ENCODE measurements at regions not wholly inside any gene's neighbourhood (a gene's known extent, or its start where the extent isn't known, plus 50 kb on each side); places are given as distances from the start of the nearest gene placed in this dataset.

DNA sequence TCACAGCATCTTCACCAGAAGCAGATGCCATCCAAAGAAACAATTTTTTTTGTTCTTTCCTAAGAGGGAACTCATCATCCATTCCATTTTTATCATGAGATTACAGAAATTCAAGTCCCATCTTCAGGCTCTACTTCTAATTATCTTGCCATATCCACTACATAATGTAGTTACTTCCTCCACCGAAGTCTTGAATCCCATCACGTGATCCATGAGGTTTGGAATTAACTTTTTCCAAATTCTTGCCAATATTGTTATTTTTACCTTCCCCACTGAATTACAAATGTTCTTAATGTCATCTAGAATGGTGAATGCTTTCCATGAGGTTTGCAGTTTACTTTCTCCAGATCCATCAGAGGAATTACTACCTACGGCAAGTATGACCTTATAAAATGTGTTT lies 1014.7 kb upstream of the LRRN3 start (continued):
- no peak for TF ChIP-seq NFIC (IDR thresholded peaks at IDR 0.05; ENCODE audit: low read depth, low read length)

DNA sequence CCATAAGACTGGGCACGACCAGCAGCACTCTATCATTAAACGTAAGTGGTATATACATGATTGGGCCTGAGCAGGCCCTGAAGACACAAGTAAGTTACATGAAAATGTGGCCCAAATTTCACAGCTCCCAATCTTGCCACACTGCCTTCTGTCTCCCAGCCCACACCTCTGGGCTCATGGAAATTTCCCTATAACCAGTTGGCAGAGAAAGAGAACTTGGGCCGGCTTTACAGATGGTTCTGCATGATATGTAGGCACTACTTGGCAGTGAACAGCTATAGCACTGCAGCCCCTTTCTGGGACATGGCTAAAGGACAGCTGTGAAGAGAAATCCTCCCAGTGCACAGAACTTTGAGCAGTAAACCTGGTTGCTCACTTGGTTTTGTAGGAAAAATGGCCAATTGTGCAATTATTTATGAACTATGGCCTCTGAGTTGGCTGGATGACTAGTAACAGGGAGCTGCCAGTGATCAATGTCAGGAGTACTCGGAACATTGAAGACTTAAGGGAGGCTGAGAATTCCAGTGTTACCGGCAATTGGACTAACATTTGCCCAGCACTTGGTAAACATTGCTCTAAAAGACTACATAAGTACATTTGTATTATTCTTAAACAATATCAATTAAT lies 1006.6 kb upstream of the LRRN3 start:
- H3K9ac ChIP-seq (ENCODE audit: control insufficient read depth, insufficient read depth, low read length), result no peak overlapping the region
- no peak overlapping the region for H2AFZ ChIP-seq (ENCODE audit: control insufficient read depth, low read depth, low read length)
- SMC1A ChIA-PET (ENCODE audit: uncharacterized antibody, unreplicated experiment), result no interaction called here
- no peak overlapping the region for H3K4me2 ChIP-seq (ENCODE audit: control insufficient read depth, insufficient read depth)
- no peaks in the 10 kb centered on the region; the same call in 1 of the 2 replicates for H4K20me1 ChIP-seq (ENCODE audit: control insufficient read depth, insufficient read depth)
- no peaks in the 10 kb centered on the region for H3K36me3 ChIP-seq (ENCODE audit: control insufficient read depth in 2 of 2, insufficient read depth in 2 of 2, low read length in 1 of 2)
- CTCF ChIA-PET, result no interaction called here
- POLR2A ChIA-PET, result no interaction called here
- H3K79me2 ChIP-seq (ENCODE audit: control insufficient read depth, insufficient read depth, low read length), result no peaks in the 10 kb centered on the region
- TF ChIP-seq NFYA (IDR thresholded peaks at IDR 0.05; ENCODE audit: borderline replicate concordance, low read depth, low read length) (no peak), BCL11A (IDR thresholded peaks at IDR 0.05; ENCODE audit: low read depth, low read length) (no peak), ZNF207 (IDR thresholded peaks at IDR 0.05; ENCODE audit: borderline replicate concordance) (no peak), TARDBP (IDR thresholded peaks at IDR 0.05; ENCODE audit: borderline replicate concordance) (no peak), SIN3A (IDR thresholded peaks at IDR 0.05; ENCODE audit: low read depth, low read length) (no peak), HSF1 (IDR thresholded peaks at IDR 0.05; ENCODE audit: low read depth, low read length) (no peak), CREB1 (IDR thresholded peaks at IDR 0.05; ENCODE audit: low read depth) (no peak)
- DNase-seq (ENCODE audit: low read depth, low spot score), result no peak
- no peak for ATAC-seq
- no TSS peak for BruUV-seq (replicated peaks)
- in situ Hi-C loops (cut with MboI), result no loop called here
- WGBS (ENCODE audit: insufficient coverage, insufficient replicate concordance, low lambda C conversion rate, missing lambda C conversion rate), result 37% methylated on average over 5 of the region's 5 CpGs
- no peaks in the 10 kb centered on the region for H3K4me1 ChIP-seq (ENCODE audit: control insufficient read depth, insufficient read depth, low read length)
- no peak overlapping the region for H3K27ac ChIP-seq (ENCODE audit: control insufficient read depth, insufficient read depth)
- no peak for FAIRE-seq
- H3K4me3 ChIP-seq, result no peak overlapping the region
- H3K9me3 ChIP-seq (replicated peaks; ENCODE audit: control insufficient read depth, insufficient read depth, low read length), result no peaks in the 10 kb centered on the region
- intact Hi-C loops (cut with micrococcal nuclease; ENCODE audit: unreplicated experiment), result no loop called here
- RAD21 ChIA-PET (ENCODE audit: unreplicated experiment), result no interaction called here
- H3K27me3 ChIP-seq (replicated peaks in 1 of 2; ENCODE audit: control insufficient read depth in 2 of 2, insufficient read depth in 2 of 2, low read length in 1 of 2), result no peaks in the 10 kb centered on the region; a peak in 1 of 4 replicates
